ENCODE measurements at regions not wholly inside any gene's neighbourhood (a gene's known extent, or its start where the extent isn't known, plus 50 kb on each side); places are given as distances from the start of the nearest gene placed in this dataset.

DNA sequence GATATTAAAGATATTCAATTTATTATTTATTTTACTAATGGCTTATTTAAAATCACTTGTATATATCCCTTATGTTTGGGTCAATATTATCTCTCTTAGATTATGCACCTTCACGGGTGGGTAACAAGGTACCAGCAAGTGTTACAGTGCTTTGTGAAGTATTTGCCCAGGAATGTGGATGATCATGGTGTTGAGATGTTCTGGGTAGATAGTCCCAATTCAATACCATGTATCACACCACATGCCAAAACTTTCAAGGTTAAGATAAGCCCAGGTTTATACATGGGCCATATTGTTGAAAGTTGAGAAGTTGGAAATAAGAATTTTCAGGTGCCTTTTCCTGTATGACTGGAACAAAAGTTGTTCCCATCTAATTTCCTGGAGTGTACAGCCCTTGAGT is 131.3 kb upstream of the RASSF8 start:
- Mint-ChIP-seq H3K4me1 (ENCODE audit: low read depth) (no peaks in the 10 kb centered on the region), H3K27ac (no peak overlapping the region), H3K36me3 (ENCODE audit: insufficient read depth) (no peaks in the 10 kb centered on the region), H3K27me3 (peaks cover 3% of the 10 kb centered on the region), H3K4me3 (ENCODE audit: low read depth) (no peak overlapping the region), H3K9me3 (ENCODE audit: low read depth) (no peaks in the 10 kb centered on the region)
- TF ChIP-seq, protein P1, sequence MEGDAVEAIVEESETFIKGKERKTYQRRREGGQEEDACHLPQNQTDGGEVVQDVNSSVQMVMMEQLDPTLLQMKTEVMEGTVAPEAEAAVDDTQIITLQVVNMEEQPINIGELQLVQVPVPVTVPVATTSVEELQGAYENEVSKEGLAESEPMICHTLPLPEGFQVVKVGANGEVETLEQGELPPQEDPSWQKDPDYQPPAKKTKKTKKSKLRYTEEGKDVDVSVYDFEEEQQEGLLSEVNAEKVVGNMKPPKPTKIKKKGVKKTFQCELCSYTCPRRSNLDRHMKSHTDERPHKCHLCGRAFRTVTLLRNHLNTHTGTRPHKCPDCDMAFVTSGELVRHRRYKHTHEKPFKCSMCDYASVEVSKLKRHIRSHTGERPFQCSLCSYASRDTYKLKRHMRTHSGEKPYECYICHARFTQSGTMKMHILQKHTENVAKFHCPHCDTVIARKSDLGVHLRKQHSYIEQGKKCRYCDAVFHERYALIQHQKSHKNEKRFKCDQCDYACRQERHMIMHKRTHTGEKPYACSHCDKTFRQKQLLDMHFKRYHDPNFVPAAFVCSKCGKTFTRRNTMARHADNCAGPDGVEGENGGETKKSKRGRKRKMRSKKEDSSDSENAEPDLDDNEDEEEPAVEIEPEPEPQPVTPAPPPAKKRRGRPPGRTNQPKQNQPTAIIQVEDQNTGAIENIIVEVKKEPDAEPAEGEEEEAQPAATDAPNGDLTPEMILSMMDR (IDR thresholded peaks at IDR 0.05; ENCODE audit: unreplicated experiment) = no peak
- DNase-seq (ENCODE audit: low spot score, unreplicated experiment) = no peak

DNA sequence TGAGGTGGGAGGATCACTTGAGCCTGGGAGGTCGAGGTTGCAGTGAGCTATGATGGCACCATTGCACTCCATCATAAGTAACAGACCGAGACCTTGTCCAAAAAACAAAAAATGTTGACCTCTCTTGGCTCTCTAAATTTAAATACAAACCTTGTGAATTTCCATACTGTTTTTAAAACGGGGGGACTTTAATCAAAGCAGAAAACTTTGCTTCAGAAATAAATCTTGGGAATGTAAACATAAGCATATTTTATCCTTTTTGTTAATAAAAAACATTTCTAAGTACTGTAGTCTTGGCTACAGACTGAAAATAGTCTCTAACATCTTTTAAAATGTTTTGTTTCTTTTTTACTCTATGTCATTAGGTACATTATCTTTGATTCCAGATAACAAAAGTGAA is 130.7 kb upstream of the RASSF8 start:
- TF ChIP-seq, protein P1 (IDR thresholded peaks at IDR 0.05; ENCODE audit: unreplicated experiment) = no peak
- Mint-ChIP-seq H3K27me3 (peaks cover 3% of the 10 kb centered on the region), H3K4me1 (ENCODE audit: low read depth) (no peaks in the 10 kb centered on the region), H3K9me3 (ENCODE audit: low read depth) (no peaks in the 10 kb centered on the region), H3K36me3 (ENCODE audit: insufficient read depth) (no peaks in the 10 kb centered on the region), H3K27ac (no peak overlapping the region), H3K4me3 (ENCODE audit: low read depth) (no peak overlapping the region)
- DNase-seq (ENCODE audit: low spot score, unreplicated experiment) = no peak

DNA sequence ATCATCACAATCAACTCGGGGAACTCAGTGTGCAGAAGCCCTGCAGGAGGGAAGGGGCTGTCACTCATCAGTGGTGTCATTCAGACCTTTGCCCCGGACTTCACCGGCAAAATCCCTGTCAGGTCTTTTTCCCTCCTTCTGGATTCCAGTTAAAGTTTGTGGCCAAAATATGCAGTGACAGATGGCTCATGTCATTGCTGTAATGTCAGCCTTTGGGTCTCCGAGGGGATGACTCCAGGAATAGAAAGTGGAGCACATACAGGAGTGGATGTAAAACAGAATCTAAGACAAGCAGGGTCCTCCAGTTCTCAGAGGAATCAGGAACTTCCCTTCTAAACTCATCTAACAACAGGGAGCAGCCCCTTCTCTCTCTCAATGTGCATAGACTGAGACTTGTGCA is 130.3 kb upstream of the RASSF8 start:
- Mint-ChIP-seq H3K36me3 (ENCODE audit: insufficient read depth) (no peaks in the 10 kb centered on the region), H3K4me3 (ENCODE audit: low read depth) (no peak overlapping the region), H3K9me3 (ENCODE audit: low read depth) (no peaks in the 10 kb centered on the region), H3K27me3 (peaks cover 3% of the 10 kb centered on the region), H3K4me1 (ENCODE audit: low read depth) (no peaks in the 10 kb centered on the region), H3K27ac (no peak overlapping the region)
- DNase-seq (ENCODE audit: low spot score, unreplicated experiment) = no peak
- TF ChIP-seq, protein P1 (IDR thresholded peaks at IDR 0.05; ENCODE audit: unreplicated experiment) = no peak

DNA sequence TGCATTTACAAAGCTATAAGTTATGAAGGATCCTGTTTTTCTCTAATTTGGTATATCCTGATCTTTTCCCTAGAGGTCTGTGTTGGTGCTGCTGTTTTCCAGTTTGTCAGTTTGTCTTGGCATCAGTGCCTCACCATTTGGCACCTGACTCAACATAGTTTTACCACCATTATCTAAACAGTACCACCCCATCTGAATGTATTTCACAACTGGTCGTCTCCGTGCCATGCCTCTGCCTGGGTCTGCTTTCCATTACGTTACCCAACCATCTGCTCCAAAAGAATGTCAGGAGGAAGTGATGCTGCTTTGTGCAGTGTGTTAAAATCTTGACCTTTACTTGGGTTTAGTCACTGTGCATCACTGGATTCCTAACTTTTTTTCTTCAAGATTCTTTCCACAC is 129.3 kb upstream of the RASSF8 start:
- Mint-ChIP-seq H3K4me3 (ENCODE audit: low read depth) (no peak overlapping the region), H3K9me3 (ENCODE audit: low read depth) (no peaks in the 10 kb centered on the region), H3K4me1 (ENCODE audit: low read depth) (no peaks in the 10 kb centered on the region), H3K27me3 (peaks cover 3% of the 10 kb centered on the region), H3K36me3 (ENCODE audit: insufficient read depth) (no peaks in the 10 kb centered on the region), H3K27ac (no peak overlapping the region)
- TF ChIP-seq, protein P1 (IDR thresholded peaks at IDR 0.05; ENCODE audit: unreplicated experiment) = no peak
- no peak for DNase-seq (ENCODE audit: low spot score, unreplicated experiment)

DNA sequence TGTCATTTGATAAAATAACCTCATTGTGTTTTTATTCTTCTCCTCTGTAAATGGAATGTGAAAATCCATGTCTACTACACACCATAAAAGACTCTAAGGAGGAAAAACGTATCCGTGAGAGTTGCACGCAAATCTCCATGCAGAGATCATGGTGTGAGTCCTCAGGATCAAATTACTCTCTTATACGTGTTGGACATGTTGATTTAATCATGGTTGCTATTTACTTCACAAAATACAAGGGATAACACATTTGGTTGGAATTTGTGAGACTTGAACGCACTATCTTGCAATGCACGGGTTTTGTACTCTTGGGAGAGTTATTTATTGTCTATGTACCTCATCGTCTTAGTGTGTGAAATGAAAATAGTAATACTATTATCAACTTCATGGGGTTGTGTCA is 128.0 kb upstream of the RASSF8 start:
- Mint-ChIP-seq H3K27me3 (peaks cover 3% of the 10 kb centered on the region), H3K4me1 (ENCODE audit: low read depth) (peaks cover 2% of the 10 kb centered on the region), H3K27ac (no peak overlapping the region), H3K4me3 (ENCODE audit: low read depth) (no peak overlapping the region), H3K36me3 (ENCODE audit: insufficient read depth) (no peaks in the 10 kb centered on the region), H3K9me3 (ENCODE audit: low read depth) (peaks cover 2% of the 10 kb centered on the region)
- TF ChIP-seq, protein P1 (IDR thresholded peaks at IDR 0.05; ENCODE audit: unreplicated experiment) = no peak
- no peak for DNase-seq (ENCODE audit: low spot score, unreplicated experiment)

Measured in progenitor cell of endocrine pancreas (in vitro differentiated cells).